NCI-H2196 treated with DMSO at 0.1 percent for 48 hours (cell line): ENCODE measurements at regions not wholly inside any gene's neighbourhood (a gene's known extent, or its start where the extent isn't known, plus 50 kb on each side); places are given as distances from the start of the nearest gene placed in this dataset.
"Not testable (repeated sequence)": the region's sequence is repeated elsewhere in the genome, so short reads cannot be mapped to it uniquely, and the experiment has no call there.

Source experiments
- DNase-seq: peaks from one replicate; lab custom pipeline; 2025; ENCODE audit not compliant: unreplicated experiment; lab: John Stamatoyannopoulos, UW

DNA sequence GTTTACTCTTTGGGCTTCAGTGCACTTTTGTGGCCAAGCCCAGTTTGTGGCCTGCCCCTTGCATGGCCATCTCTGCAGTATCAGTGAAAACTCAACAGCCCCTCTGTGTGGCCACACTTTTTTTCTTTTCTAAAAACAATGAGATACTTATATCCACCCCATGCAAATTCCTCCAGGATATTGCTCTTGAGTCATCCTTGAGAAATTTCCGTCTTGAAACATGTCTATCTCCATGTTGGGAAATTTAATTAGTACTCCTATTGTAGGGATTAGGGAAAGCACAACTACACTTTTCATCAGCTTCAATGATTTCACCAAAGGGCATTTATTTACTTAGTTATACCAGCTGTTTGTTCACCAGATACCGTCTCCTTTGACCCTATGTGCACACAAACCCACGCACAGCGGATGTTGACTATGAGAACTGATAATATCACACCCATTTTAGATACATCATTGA, 993.1 kb downstream of the TSN start:
- peak; percentile 57 for DNase-seq

DNA sequence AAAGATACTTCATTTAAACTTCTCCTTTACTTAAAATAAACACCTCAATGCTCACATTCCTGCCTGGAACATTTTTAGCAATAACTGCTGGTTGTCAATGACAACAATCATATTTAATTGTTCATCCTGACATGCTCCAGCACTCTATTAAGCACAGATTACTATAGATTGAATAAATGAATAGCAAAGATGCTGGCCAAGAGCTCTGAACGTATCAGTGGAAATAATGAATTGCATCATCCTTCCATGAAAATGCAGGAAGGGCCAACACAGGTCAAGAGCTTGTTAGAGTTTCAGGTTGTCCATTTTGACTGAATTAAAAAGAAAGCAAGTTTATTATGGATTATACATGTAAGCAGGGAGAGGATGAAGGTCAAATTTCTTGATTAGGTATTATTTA, 994.0 kb downstream of the TSN start:
- no peak for DNase-seq

DNA sequence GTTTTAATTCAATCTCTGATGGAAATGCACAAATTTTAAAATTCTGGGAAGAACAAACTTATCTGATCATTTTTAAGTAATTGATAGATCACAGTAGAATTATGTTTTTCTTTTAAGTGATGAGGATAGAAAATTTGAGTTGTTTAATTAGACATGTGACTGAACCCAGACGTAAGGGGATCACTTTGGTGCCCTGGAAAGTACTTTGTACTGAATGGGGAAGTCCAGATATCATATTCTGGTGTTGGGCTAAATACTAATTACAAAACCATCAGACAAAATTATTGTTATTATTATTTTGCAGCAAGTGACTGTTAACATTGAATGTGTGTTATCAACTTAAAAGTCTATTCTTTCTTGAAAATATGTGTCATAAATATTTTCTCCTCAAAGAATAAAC, 994.6 kb downstream of the TSN start:
- no peak for DNase-seq

DNA sequence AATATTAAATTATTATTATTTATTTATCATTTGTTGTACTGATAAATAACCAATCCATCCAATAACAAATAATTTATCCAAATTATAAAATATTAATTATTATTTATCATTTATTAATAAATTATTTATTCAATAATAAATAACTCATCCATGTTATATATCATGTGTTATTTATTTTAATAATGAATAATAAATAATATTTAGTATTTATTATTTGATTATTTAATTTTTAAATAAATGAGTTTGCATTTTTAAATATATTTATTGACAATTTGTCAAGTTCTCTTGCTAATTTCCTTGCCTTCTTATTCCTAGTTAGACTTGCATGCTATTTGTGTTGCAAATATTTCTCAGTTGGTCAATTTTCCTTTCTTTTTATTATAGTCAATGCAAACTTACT, 995.4 kb downstream of the TSN start:
- DNase-seq: no peak

DNA sequence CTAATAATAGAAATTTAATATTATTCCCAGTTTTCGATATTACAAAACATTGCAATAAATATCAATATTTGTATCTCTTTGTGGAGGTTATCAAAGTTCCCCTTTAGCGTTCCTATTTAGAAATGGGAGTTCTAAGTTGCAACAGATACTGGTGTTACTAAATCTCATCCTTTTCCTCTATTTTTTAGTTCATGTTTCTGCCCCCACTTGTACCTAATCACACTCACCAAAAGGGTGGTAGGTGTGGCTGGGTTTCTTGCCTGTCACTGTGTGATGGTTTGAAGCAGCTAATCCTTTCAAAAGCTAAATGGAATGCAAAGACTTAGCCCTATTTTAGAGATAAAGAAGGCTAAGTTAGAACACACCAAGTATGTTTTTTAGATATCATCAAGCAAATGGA, 997.9 kb downstream of the TSN start:
- DNase-seq: no peak

DNA sequence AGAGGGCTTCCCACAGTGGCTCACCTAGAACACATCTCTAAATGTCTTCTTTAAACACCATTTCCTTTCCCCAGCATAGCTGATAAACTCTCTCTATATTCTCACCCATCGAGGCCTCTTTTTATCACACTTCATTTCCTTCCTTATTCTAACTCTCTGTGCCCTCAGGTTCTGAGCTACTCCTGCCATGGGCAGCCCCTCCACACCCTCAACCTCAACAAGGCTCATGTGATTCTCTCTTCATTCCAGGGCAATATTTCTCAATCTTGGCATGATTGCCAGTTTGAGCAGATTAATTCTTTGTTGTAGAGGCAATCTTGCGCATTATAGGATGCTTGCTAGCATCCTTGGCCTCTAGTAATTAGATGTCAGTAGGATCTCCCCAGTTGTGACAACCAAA, 999.1 kb downstream of the TSN start:
- no peak for DNase-seq

DNA sequence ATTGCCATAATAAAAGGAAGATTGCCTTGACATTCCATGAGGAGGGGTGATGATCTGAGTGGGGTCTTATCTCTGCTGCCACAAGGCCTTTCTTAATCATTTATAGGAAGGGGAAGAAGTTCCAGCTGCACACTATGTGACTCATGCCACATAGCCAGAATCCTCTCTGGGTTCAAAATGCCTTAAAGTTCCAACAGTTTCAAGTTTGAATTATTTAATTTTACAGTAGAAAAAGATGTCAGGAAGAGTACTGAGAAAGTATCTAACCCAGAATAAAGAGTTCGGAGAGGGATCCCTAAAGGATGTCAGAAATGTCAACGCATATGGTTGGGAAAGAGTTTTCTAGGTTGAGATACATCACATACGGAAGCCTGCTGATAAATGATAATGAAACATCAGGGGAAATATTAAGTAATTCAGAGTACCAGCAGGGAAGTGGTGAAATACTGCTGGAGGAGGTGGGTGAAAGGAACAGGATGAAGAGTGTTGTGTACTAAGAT, 999.9 kb downstream of the TSN start:
- no peak for DNase-seq

DNA sequence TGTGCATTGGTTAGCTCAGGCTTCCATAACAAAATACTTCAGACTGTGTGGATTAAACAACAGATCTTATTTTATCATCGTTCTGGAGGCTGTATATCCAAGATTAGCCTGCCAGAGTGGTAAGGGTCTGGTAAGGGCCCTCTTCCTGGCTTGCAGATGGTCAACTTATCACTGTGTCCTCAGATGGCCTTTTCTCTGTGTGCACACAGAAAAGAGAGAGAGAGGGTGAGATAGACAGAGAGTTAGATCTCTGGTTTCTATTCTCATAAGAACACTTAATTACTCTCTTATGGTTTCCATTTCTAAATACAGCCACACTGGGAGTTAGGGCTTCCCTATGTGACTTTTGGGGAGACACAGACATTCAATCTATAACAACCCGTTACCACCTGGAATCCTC, 1003.5 kb downstream of the TSN start:
- DNase-seq: no peak

DNA sequence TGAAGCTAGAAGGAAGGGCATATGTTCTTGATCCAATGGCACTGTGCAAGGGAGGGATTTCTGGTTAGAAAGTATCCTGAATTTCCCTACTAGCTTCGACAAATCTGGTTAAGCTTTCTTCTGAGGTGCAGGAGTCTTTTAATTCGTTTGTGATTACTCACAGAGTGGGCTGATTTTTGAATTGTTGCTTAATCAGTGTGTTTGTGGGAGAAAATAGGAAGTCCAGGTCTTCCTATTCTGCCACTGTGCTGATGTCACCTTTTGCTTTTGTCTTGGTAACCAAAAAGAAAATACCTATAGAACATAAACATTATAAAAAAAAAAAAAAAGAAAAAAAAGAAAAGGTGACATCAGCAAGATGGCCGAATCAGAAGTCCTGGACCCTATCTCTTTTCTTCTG, 1008.6 kb downstream of the TSN start:
- no peak for DNase-seq

DNA sequence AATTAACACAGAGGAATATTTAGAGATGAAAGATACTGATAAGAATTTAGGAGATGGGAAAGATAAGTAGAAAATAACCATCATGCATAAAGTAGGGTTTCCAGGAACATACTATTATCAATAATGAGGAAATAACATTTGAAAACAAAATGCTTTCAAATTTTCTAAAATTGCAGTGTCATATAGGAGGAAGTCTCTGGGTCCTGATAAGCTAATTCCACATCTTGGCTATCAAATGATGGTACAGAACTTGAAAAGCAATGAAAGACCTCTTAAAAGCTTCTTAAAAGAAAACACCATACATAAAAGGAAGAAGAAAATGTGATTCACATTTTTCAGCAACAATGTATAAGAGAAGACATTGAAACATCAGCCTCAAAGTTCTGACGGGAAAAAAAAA, 1024.8 kb downstream of the TSN start:
- no peak for DNase-seq

DNA sequence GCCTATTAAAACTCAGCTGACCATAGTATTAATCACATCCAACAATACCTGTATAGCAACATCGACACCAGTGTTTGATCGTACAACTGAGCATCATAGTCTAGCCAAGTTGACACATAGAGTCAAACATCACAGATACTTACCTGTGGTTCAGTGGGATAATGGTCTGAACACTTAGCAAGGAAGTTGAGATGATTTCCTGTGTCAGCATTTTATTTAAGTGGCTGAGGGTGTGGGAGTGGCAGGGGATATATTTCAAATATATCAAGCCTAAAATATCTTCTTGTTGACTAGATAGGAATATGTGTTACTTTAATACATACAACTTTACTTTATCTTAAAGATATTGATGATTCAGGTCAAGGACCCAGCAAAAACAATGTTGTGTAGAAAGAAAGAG, 1038.6 kb downstream of the TSN start:
- no peak for DNase-seq

DNA sequence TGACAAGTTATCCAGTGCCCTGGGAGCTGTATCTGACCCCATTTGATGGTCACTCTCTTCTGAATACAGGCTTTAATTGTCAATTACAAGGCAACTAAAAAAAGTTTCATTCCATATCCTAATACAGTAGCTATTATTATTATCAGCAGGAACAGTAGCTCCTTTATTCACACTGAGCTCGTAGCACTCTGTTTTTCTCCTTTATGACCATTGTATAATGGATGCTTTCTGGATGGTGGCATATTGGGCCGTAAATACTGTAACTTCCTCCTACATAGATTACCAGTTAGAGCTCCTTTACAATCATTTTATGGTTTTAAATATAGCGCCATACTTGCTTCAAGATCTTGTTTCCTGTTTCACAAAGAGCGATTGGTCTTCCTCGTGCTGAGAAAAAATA, 1040.3 kb downstream of the TSN start:
- DNase-seq: no peak

DNA sequence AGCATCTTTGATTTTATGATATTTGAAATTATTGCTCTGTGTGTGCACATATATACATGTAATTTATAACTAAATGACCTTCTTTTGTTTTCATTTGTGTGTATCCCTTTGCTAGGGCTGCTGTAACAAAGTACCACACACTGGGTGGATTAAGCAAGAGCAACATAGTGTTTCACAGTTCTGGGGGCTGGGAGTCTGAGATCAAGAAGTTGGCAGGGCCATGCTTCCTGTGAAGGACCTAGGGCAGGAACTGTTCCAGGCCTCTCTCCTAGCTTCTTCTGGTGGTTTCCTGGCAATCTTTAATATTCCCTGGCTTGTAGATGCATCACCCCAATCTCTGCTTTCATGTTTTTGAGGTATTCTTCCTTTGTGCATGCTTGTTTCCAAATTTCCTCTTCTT, 1043.9 kb downstream of the TSN start:
- DNase-seq: no peak

DNA sequence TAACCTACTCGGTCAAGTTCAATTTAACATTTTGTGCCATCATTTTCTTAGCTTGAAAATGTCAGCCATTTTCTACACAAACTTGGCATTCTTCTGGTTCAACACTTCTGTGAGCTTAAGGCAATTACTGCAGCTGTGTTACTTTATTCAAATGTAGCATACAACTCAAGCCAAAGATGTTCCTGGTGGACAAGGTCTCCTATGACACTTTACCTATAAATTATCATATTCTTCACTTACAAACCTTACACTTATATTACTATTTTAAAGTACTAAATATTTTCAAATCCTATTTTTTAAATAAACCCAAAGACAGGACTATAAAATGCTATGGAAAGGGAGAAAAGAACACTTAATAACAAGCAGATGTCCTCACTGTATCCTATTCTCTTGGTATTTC, 1045.3 kb downstream of the TSN start:
- no peak for DNase-seq

DNA sequence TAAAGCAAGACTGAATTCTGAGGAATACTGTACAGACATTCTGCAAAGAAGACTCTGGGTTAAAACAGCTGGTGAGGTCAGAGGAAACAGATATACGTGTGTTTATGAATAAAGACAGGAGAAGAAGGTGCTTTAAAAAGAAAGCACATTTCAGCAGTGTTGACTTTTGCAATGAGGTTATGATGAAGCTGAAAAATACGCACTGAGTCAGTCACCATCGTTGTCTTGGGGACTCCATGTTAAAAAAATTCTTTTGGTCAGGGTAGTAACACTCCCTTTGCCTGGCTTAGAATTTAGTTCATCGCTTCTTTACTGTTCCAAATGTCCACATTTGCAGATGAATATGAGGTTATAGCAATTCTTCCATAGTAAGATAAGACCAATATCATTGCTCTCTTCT, 1049.0 kb downstream of the TSN start:
- DNase-seq: no peak

DNA sequence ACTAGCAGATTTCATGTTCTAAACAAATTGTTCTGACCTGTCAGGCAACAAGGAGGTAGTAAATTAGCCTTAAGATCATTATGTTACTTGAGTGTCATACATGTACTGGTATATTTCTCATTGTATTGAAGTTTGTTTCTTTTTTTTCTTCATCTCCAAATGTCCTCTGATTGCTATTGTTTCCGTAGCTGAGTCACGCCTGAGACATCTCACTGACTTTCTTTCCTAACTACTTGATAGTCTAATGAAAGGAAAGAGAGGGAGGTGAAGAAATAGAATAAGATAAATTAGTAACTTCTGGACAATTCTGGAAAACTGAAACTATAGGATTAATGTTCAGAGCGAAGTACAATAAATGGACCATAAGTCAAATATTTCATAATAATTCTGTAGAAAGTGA, 1049.9 kb downstream of the TSN start:
- no peak for DNase-seq

DNA sequence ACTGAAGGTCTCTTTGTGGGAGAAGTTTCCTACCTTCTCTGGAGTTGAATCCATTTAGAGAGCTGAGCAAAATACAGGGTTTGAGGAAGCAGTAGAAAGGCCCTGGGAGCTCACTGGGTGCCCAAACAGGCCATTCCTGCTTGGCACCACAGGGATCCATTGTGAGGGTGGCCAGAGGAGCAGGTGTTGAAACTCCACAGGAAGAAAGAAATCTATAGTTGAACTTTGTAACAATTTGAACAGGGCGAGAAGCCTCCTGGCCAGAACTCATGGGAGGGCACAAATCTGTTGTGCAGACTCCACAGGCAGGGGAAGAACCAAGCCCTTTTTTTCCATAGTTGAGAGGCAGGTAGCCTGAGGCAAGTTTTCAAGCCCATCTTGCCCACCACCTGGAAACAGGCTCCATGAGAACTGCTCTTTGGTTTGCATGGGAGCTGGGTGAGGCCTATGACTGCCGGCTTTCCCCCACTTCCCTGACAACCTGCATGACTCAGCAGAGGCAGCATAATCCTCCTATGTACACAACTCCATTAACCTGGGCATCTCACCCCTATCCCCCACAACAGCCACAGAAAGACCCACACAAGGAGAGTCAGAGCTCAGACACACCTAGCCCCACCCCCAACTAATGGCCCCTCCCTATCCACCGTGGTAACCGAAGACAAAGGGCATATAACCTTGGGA, 1053.0 kb downstream of the TSN start:
- DNase-seq: no peak

DNA sequence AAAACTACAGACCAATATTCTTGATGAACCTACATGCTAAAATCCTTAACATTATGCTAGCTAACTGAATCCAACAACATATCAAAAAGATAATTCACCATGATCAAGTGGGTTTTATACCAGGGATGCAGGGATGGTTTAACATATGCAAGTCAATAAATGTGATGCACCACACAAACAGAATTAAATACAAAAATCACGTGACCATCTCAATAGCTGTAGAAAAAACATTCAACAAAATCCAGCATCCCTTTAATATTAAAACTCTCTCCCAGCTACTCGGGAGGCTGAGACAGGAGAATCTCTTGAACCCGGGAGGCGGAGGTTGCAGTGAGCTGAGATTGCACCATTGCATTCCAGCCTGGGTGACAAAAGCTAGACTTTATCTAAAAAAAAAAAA, 1056.8 kb downstream of the TSN start:
- DNase-seq: not testable (repeated sequence)

DNA sequence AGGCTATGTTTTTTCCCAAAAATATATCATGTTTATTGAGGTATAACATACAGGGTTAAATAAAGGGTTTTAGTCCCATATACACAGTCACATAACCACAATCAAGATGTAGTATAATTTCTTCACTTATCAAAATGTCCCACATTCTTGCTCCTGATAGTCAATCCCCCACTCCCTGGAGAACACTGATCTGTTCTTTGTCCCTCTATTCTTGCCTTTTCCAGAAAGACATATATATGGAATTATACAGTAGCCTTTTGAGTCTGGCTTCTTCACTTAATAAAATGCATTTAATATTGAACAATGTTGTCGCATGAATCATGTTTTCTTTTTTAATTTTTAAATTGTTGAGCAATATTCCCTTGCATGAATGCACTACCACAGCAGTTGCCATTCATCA, 1059.7 kb downstream of the TSN start:
- DNase-seq: no peak

DNA sequence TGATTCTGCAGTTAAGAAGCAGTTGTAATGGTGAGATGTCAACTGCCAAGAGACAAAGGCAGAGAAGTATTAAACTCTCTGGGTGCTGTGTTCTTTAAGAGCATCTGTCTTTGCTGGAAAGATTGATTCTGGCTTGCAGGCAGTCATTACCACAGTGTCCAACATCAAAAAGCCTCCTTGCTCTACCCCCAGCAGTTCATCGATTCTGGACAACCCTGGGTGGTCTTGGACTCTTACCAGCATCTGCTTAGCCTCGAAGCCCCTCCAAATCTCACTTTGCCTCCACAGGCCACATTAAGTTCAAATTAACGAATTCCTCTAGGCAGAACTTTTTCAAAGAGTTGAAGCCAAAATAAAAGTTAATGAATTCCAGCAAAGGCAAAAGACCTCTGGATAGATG, 1061.4 kb downstream of the TSN start:
- no peak for DNase-seq

DNA sequence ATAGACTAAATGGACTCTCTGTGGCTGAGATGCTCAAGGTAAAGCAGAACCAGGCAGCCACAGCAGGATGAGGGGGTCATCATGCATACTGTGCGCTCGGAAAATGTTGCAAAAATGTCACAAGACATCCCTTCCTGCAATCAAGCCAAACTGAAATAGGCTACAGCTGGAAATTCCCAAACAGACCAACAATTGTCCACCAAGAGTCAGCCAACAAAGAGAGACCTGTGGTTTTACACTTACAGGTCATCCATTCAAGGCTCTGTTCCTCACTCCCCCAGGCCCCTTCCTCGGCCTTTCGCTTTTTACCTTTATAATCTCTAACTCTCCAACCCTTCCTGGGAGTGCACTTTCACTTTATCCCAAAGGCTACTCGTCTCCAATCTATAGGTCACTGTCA, 1066.9 kb downstream of the TSN start:
- no peak for DNase-seq

DNA sequence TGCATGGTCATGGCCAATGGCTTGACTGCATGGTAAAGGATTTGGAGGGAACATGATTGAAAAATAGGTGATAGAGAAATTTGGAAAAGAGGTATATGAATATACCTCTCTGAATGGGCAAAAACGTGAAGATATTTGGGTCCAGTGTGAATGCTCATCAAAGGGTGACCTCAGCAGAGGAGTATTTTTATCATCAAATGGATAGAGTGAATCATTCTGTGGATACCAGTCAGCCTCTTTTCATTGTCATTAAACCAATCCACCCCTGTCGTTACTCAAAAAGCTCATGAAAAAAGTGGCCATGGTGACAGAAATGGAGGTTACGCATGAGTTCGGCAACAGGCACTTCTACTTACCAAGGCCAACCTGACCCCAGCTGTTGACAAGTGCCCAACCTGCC, 1074.7 kb downstream of the TSN start:
- no peak for DNase-seq

DNA sequence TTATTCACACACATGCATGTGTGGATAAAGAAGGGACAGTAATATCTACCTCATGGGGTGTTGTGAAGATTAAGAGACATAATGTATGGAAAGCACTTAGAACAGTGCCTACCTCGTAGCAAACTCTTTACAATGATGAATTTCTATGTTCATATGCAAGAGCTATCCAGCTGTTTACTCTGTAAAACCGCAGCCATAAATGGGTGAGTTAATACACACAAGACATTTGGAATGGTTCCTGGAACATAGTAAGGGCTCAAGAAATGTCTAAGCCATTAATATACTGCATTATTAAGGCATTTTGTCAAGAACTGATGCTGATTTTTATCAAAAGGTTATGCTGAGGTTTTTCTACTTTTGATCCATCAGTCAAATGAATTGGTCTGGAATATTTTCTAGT, 1076.2 kb downstream of the TSN start:
- DNase-seq: no peak
